ENCODE measurements at regions not wholly inside any gene's neighbourhood (a gene's known extent, or its start where the extent isn't known, plus 50 kb on each side); places are given as distances from the start of the nearest gene placed in this dataset.
A peak's percentile ranks its signal among the peaks of the same experiment; 100 is the strongest.

DNA sequence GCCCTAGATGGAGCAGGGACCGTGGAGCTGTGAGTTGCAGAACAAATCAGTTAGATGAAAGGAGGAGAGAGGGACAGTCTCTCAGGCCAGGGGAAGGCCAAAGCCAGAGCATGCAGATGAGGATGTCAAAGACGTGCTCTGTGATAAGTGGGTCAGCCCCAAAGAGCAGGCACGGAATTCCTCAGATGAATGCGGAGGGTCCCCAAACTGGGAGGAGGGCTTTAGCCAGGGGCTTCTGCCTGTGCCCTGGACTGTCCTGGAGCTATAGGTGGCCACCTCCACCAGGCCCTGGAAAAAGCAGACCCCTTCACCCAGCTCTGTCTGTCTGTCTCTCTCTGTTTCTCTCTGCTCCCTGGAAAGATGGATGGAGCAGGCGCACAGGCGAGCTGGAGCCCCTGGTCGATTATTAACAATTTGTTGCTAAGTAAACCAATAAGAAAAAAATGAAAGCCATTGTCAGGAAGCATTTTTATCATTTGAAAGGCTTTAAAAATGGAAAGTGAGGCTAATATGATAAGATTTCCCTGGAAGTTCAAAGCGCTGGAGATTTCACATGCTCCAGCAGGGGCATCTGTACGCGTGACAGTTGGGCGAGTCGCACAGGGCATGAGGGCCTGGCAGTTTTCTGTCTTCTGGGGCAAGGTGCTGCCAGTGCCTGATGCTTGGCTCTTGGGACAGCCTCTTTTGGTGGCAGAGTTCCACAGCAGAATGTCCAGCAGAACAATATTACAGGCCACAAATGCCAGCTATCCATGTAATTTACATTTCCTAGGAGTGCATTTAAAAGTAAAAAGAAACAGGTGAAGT, 241.0 kb downstream of the GLI2 start:
- DNase-seq (ENCODE audit: low spot score): no peak

- DNase-seq (ENCODE audit: low spot score): no peak
These were observed 242.1 kb downstream of the GLI2 start for GRCh38 chr2:120977582-120978358.

DNA sequence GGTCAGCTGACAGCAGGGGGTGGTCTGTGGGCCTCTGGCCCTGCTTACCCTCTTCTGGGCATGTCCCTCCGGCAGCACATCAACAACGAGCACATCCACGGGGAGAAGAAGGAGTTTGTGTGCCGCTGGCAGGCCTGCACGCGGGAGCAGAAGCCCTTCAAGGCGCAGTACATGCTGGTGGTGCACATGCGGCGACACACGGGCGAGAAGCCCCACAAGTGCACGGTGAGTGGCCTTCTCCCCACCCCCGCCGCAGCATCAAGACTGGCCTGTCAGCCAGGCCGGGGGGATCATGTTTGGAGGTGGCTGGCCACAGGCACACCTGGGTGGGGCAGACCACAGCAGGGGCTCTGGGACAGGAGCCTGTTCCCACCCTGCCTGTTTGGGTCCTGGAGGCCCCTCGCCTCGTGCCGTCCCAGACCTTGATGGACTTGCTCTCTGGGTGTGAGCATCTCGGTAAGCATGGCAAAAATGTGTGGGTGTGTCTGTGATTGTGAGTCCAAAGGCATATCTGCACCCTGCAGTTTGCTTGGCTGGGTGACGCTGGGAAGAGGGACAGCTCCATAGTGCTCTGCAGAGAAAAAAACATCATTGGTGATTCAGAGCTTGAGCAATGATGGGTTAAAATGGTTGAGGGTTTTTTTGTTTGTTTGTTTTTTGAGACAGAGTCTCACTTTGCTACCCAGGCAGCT, 242.8 kb downstream of the GLI2 start:
- DNase-seq (ENCODE audit: low spot score): no peak

GRCh38 chr2:120979398-120979797, 243.7 kb downstream of the GLI2 start:
- no peak for DNase-seq (ENCODE audit: low spot score)

DNA sequence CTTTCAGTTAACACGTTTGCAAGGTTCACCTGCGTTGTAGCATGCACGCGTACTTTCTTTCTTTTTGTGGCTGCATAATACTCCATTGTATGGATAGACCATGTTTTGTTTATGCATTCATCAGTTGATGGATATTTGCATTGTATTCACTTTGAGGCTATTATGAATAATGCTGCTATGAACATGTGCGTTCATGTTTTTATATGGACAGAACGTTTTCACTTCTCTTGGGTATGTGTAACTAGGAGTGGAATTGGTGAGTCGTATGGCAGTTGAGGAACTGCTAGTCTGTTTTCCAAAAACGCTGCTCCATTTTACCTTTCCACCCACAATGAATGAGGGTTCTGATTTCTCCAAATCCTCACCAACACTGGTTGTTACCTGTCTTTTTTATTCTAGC, 244.3 kb downstream of the GLI2 start:
- no peak for DNase-seq (ENCODE audit: low spot score)

- DNase-seq (ENCODE audit: low spot score): no peak
These were observed 245.8 kb downstream of the GLI2 start for GRCh38 chr2:120981443-120981842.

- DNase-seq (ENCODE audit: low spot score): no peak
These were observed 246.9 kb downstream of the GLI2 start for GRCh38 chr2:120982598-120982997.

DNA sequence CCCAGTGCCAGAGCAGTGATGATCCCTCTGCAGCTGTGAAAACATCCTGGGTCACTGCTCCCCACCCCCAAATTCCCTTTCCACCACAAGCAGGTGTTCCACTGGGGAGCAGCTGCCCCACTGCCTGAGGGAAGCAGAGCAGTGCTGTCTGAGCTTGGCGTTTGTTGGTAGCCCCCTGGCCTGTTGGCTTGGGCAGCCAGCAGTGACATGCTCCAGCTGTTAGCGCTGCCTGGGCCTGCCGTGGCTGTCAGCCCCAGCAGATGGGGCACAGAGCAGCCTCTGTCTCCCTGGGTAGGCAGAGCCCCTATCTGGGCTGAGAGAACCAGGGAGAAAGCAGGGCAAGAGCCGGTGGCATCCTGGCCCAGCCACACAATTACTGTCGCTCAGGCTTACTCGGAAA, 247.7 kb downstream of the GLI2 start:
- peak; percentile 33 for DNase-seq (ENCODE audit: low spot score)

DNA sequence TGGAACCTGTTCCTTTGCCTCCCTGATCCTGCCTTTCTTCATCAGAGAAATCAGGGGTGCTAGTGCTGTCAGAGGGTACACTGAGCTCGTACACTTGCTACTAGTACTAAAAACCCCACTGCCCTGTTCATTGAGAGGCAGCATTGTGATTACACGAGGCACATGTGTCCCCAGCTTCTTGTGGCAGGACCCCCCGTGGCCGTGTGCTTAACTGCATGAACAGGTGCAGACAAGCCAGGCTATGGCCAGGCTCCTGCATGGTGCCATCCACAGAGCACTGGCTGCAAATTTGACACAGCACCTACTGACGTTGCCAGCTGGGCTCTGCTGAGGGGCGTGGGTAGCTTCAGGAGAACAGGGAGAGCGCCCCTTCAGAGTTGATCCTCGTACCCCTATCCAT, 248.4 kb downstream of the GLI2 start:
- DNase-seq (ENCODE audit: low spot score): no peak

GRCh38 chr2:120984452-120985173, 248.9 kb downstream of the GLI2 start:
- DNase-seq (ENCODE audit: low spot score): no peak

DNA sequence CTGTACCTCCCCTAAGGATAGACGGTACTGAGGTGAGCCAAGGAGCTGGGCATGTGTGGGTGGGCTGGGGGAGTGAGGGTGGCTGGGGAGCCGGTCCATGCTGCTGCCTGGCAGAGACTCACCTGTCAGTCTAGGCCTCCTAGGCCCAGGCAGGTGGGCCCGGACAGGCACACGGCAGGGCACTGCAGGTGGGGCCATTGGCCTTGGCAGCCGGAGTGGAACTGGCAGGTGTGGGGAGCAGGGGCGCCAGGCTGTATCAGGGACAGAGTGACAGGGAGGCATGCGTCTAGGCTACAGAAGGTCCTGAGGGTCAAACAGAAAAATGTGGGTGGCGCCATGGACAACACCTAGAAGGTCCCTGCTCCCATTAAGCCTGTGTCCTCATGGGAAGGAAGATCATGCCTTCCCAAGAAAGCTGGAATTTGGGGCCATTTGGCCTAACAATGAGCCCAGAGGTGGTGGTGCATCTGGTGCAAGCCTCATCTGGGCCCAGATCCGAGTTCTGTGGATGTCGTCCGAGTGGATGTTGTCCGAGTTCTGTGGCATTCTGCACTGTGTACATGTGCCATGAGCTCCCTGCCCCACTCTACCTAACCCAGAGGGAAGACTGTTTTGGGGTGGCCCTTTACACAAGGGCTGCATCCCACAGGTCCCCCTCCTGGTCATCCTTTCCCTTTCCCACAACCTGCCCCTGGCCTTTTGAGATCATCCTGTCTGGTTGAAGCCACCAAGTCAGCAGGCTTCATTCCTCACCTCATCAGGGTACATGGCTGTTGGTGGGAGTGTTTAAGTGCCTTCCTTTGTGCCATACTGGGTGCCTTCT, 249.7 kb downstream of the GLI2 start:
- no peak for DNase-seq (ENCODE audit: low spot score)

GRCh38 chr2:120985997-120986651, 250.5 kb downstream of the GLI2 start:
- no peak for DNase-seq (ENCODE audit: low spot score)

DNA sequence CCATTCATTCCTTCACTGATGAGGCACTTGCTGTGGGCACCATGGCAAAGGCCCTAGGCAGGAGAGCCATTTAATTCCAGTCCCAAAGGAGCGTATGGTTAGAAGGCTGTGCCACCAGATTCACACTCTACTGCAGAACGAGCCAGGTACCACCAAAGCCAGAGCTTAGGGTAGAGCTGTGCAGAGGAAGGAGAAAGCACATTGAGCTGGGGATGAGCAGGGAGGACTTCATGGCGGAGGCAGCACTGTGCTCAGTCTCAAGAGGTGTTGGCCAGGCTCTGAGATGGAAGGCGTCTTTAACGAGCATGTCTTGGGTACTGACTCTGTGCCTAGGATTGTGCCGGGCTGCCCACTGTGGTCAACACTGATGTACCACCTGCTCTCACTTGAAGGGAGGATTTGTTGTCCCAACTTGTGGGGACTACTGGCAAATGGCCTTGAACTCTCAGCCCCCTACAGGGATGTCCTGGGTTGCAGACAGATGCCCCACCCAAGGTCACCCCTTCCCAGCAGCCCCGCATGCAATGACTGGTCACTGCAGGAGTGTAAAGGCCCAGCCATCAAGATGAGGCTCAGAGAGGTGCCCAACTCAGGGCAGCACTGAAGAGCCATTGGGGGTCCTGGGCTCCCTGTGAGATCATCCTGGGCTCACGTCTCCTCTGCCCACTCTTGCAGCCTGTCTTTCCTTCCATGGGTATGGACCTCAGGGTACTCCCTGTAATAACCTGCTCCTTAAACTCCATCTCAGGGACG, 251.4 kb downstream of the GLI2 start:
- no peak for DNase-seq (ENCODE audit: low spot score)

- no peak for DNase-seq (ENCODE audit: low spot score)
These were observed 252.5 kb downstream of the GLI2 start for GRCh38 chr2:120988051-120988699.

DNA sequence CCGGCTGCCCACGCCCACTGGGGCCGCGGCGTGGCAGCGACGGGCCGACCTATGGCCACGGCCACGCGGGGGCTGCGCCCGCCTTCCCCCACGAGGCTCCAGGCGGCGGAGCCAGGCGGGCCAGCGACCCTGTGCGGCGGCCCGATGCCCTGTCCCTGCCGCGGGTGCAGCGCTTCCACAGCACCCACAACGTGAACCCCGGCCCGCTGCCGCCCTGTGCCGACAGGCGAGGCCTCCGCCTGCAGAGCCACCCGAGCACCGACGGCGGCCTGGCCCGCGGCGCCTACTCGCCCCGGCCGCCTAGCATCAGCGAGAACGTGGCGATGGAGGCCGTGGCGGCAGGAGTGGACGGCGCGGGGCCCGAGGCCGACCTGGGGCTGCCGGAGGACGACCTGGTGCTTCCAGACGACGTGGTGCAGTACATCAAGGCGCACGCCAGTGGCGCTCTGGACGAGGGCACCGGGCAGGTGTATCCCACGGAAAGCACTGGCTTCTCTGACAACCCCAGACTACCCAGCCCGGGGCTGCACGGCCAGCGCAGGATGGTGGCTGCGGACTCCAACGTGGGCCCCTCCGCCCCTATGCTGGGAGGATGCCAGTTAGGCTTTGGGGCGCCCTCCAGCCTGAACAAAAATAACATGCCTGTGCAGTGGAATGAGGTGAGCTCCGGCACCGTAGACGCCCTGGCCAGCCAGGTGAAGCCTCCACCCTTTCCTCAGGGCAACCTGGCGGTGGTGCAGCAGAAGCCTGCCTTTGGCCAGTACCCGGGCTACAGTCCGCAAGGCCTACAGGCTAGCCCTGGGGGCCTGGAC, 253.2 kb downstream of the GLI2 start:
- DNase-seq (ENCODE audit: low spot score): no peak

- DNase-seq (ENCODE audit: low spot score): no peak
These were observed 254.1 kb downstream of the GLI2 start for GRCh38 chr2:120989512-120990441.

DNA sequence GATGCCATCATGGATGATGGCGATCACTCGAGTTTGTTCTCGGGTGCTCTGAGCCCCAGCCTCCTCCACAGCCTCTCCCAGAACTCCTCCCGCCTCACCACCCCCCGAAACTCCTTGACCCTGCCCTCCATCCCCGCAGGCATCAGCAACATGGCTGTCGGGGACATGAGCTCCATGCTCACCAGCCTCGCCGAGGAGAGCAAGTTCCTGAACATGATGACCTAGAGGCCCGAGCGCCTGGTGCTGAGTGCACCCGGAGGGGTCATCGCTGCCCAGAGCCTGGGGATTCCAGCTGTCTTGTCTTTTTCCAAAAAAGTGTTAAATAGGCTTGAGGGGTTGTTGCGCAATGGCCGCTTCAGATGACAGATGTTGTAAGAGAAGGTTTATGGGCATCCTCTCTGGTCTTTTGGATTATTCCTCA, 254.8 kb downstream of the GLI2 start:
- no peak for DNase-seq (ENCODE audit: low spot score)

Measured in globus pallidus (tissue), 1 donor.